OCI-LY7 (cell line): ENCODE measurements at regions not wholly inside any gene's neighbourhood (a gene's known extent, or its start where the extent isn't known, plus 50 kb on each side); places are given as distances from the start of the nearest gene placed in this dataset.

Experiments used
- CTCF ChIP-seq: fragments of 200-600 bp; sonication (generic); conservative IDR thresholded peaks from 2 replicates; pipeline ENCODE4 v1.5.1; 2014; ENCODE audit warnings: mild to moderate bottlenecking, antibody characterized with exemption, low read length, moderate library complexity, mixed read lengths
- EZH2phosphoT487 ChIP-seq: fragments of 200-600 bp; sonication (generic); IDR thresholded peaks from 2 replicates; pipeline ENCODE4 v1.6.1; 2018; ENCODE audit warnings: low read depth, borderline replicate concordance, mild to moderate bottlenecking, mixed run types, antibody characterized with exemption, low read length, moderate library complexity, mixed read lengths

GRCh38 chr17:79224476-79224875, 149.9 kb downstream of the ENGASE start:
- TF ChIP-seq CTCF (no peak), EZH2phosphoT487 (no peak)
